ENCODE measurements at regions not wholly inside any gene's neighbourhood (a gene's known extent, or its start where the extent isn't known, plus 50 kb on each side); places are given as distances from the start of the nearest gene placed in this dataset.

GRCh38 chr3:145620486-145620885 lies 540.5 kb downstream of the PLOD2 start:
- H3K9me3 ChIP-seq (ENCODE audit: control insufficient read depth, insufficient read depth, low read length), result no peaks in the 10 kb centered on the region
- H3K4me2 ChIP-seq (ENCODE audit: low read length), result no peak overlapping the region
- H3K79me2 ChIP-seq (ENCODE audit: control insufficient read depth, low read length), result no peaks in the 10 kb centered on the region
- no peak overlapping the region for H3K4me3 ChIP-seq (ENCODE audit: low read length)
- no peaks in the 10 kb centered on the region for H3K4me1 ChIP-seq (ENCODE audit: control insufficient read depth, low read length)
- H3F3A ChIP-seq (ENCODE audit: control insufficient read depth, insufficient read depth), result no peaks in the 10 kb centered on the region
- H3K27me3 ChIP-seq (ENCODE audit: control insufficient read depth, low read length), result no peaks in the 10 kb centered on the region
- H4K20me1 ChIP-seq (ENCODE audit: control insufficient read depth, insufficient read depth, low read depth, low read length), result no peaks in the 10 kb centered on the region
- H3K36me3 ChIP-seq (ENCODE audit: control insufficient read depth, low read length), result no peaks in the 10 kb centered on the region
- TF ChIP-seq EZH2phosphoT487 (IDR thresholded peaks at IDR 0.05; ENCODE audit: borderline replicate concordance, low read length) (no peak), CTCF (IDR thresholded peaks at IDR 0.05; ENCODE audit: low read depth, low read length, poor library complexity, severe bottlenecking) (no peak)
- H3K9me2 ChIP-seq (replicated peaks; ENCODE audit: control insufficient read depth, low read length), result no peaks in the 10 kb centered on the region
- H3K27ac ChIP-seq (ENCODE audit: low read depth, low read length), result no peak overlapping the region

- Histone ChIP-seq H3K27ac (ENCODE audit: low read depth, low read length) (no peak overlapping the region), H3K9me3 (ENCODE audit: control insufficient read depth, insufficient read depth, low read length) (no peaks in the 10 kb centered on the region), H3K4me3 (ENCODE audit: low read length) (no peak overlapping the region), H3K9me2 (replicated peaks; ENCODE audit: control insufficient read depth, low read length) (no peaks in the 10 kb centered on the region), H3K27me3 (ENCODE audit: control insufficient read depth, low read length) (no peaks in the 10 kb centered on the region), H4K20me1 (ENCODE audit: control insufficient read depth, insufficient read depth, low read depth, low read length) (no peaks in the 10 kb centered on the region), H3K36me3 (ENCODE audit: control insufficient read depth, low read length) (no peaks in the 10 kb centered on the region), H3K4me1 (ENCODE audit: control insufficient read depth, low read length) (no peaks in the 10 kb centered on the region), H3K79me2 (ENCODE audit: control insufficient read depth, low read length) (no peaks in the 10 kb centered on the region), H3K4me2 (ENCODE audit: low read length) (no peak overlapping the region), H3F3A (ENCODE audit: control insufficient read depth, insufficient read depth) (no peaks in the 10 kb centered on the region)
- no peak for TF ChIP-seq EZH2phosphoT487 (IDR thresholded peaks at IDR 0.05; ENCODE audit: borderline replicate concordance, low read length)
- TF ChIP-seq CTCF (IDR thresholded peaks at IDR 0.05; ENCODE audit: low read depth, low read length, poor library complexity, severe bottlenecking), result no peak
Observed at GRCh38 chr3:145623349-145623748, 537.6 kb downstream of the PLOD2 start.

GRCh38 chr3:145628211-145628610 lies 532.8 kb downstream of the PLOD2 start:
- TF ChIP-seq EZH2phosphoT487 (IDR thresholded peaks at IDR 0.05; ENCODE audit: borderline replicate concordance, low read length) (no peak), CTCF (IDR thresholded peaks at IDR 0.05; ENCODE audit: low read depth, low read length, poor library complexity, severe bottlenecking) (no peak)
- no peaks in the 10 kb centered on the region for H3K79me2 ChIP-seq (ENCODE audit: control insufficient read depth, low read length)
- no peaks in the 10 kb centered on the region for H3K9me2 ChIP-seq (replicated peaks; ENCODE audit: control insufficient read depth, low read length)
- H3K27me3 ChIP-seq (ENCODE audit: control insufficient read depth, low read length), result no peaks in the 10 kb centered on the region
- no peak overlapping the region for H3K27ac ChIP-seq (ENCODE audit: low read depth, low read length)
- no peaks in the 10 kb centered on the region for H3K36me3 ChIP-seq (ENCODE audit: control insufficient read depth, low read length)
- H3K4me3 ChIP-seq (ENCODE audit: low read length), result no peak overlapping the region
- no peaks in the 10 kb centered on the region for H3K9me3 ChIP-seq (ENCODE audit: control insufficient read depth, insufficient read depth, low read length)
- no peaks in the 10 kb centered on the region for H3F3A ChIP-seq (ENCODE audit: control insufficient read depth, insufficient read depth)
- no peaks in the 10 kb centered on the region for H4K20me1 ChIP-seq (ENCODE audit: control insufficient read depth, insufficient read depth, low read depth, low read length)
- H3K4me2 ChIP-seq (ENCODE audit: low read length), result no peak overlapping the region
- no peaks in the 10 kb centered on the region for H3K4me1 ChIP-seq (ENCODE audit: control insufficient read depth, low read length)

- Histone ChIP-seq H3K9me3 (ENCODE audit: control insufficient read depth, insufficient read depth, low read length) (no peaks in the 10 kb centered on the region), H3K4me1 (ENCODE audit: control insufficient read depth, low read length) (no peaks in the 10 kb centered on the region), H3K9me2 (replicated peaks; ENCODE audit: control insufficient read depth, low read length) (no peaks in the 10 kb centered on the region), H3K79me2 (ENCODE audit: control insufficient read depth, low read length) (no peaks in the 10 kb centered on the region), H4K20me1 (ENCODE audit: control insufficient read depth, insufficient read depth, low read depth, low read length) (no peaks in the 10 kb centered on the region), H3F3A (ENCODE audit: control insufficient read depth, insufficient read depth) (no peaks in the 10 kb centered on the region), H3K27ac (ENCODE audit: low read depth, low read length) (no peak overlapping the region), H3K4me2 (ENCODE audit: low read length) (no peak overlapping the region), H3K27me3 (ENCODE audit: control insufficient read depth, low read length) (no peaks in the 10 kb centered on the region), H3K36me3 (ENCODE audit: control insufficient read depth, low read length) (no peaks in the 10 kb centered on the region), H3K4me3 (ENCODE audit: low read length) (no peak overlapping the region)
- no peak for TF ChIP-seq EZH2phosphoT487 (IDR thresholded peaks at IDR 0.05; ENCODE audit: borderline replicate concordance, low read length)
Observed at GRCh38 chr3:145637105-145637504, 523.9 kb downstream of the PLOD2 start.

Measured in DOHH2 (cell line).